ENCODE measurements at regions not wholly inside any gene's neighbourhood (a gene's known extent, or its start where the extent isn't known, plus 50 kb on each side); places are given as distances from the start of the nearest gene placed in this dataset.

- ChIA-PET POLR2A (no interaction called here), CTCF (no interaction called here)
- FAIRE-seq (no peak), DNase-seq (ENCODE audit: low read depth, low spot score) (no peak)
- no peaks in the 10 kb centered on the region for H3K9me3 ChIP-seq (replicated peaks; ENCODE audit: control insufficient read depth, insufficient read depth, low read length)
- H3K4me1 ChIP-seq (ENCODE audit: control insufficient read depth, extremely low read depth, insufficient read depth, low read length) = no peaks in the 10 kb centered on the region
- dilution Hi-C loops (cut with MboI; ENCODE audit: extremely low pct_ligation_motif_present, low sequenced_read_pairs) = no loop called here
- H3K9me1 ChIP-seq (replicated peaks; ENCODE audit: control insufficient read depth, extremely low read depth, insufficient read depth, low read length) = no peaks in the 10 kb centered on the region
- no peak overlapping the region for H3K27ac ChIP-seq (ENCODE audit: insufficient read depth, low read depth, low read length)
- no peaks in the 10 kb centered on the region for H3K36me3 ChIP-seq (ENCODE audit: control insufficient read depth in 2 of 2, extremely low read depth in 1 of 2, insufficient read depth in 2 of 2, low read length in 2 of 2)
- H3K9ac ChIP-seq (replicated peaks; ENCODE audit: extremely low read depth, insufficient read depth, low read length) = no peak overlapping the region
- H2AFZ ChIP-seq (ENCODE audit: low read depth, low read length) = no peak overlapping the region
- peaks cover 1 to 2% of the 10 kb centered on the region in 2 experiments for H3K27me3 ChIP-seq (ENCODE audit: control insufficient read depth in 2 of 2, insufficient read depth in 2 of 2, low read length in 2 of 2)
- no TSS peak for BruUV-seq (replicated peaks)
- TF ChIP-seq POLR2AphosphoS5 (IDR thresholded peaks at IDR 0.05; ENCODE audit: insufficient read depth, low read depth, low read length) (no peak), GATA2 (IDR thresholded peaks at IDR 0.05; ENCODE audit: insufficient read depth, insufficient read length, low read depth, low read length) (no peak), EZH2 (IDR thresholded peaks at IDR 0.05; ENCODE audit: borderline replicate concordance, low read depth, low read length, severe bottlenecking) (no peak), JUN (IDR thresholded peaks at IDR 0.05; ENCODE audit: borderline replicate concordance, insufficient read depth, insufficient read length, low read depth) (no peak), FOS (IDR thresholded peaks at IDR 0.05; ENCODE audit: borderline replicate concordance, insufficient read depth, low read length) (no peak), CTCF (IDR thresholded peaks at IDR 0.05; ENCODE audit: extremely low read depth in 1 of 2, insufficient read depth in 1 of 2, low read depth in 1 of 2, low read length in 2 of 2) (no peak), POLR2A (IDR thresholded peaks at IDR 0.05; ENCODE audit: low read depth, low read length) (no peak), MYC (IDR thresholded peaks at IDR 0.05; ENCODE audit: low read depth, low read length) (no peak)
- TF ChIP-seq, protein P1, sequence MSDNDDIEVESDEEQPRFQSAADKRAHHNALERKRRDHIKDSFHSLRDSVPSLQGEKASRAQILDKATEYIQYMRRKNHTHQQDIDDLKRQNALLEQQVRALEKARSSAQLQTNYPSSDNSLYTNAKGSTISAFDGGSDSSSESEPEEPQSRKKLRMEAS (IDR thresholded peaks at IDR 0.05; ENCODE audit: insufficient read depth, insufficient read length) = no peak
- H3K4me2 ChIP-seq (ENCODE audit: insufficient read depth, low read length) = no peak overlapping the region
- no peak overlapping the region for H3K4me3 ChIP-seq (replicated peaks in 1 of 3; ENCODE audit: insufficient read depth in 1 of 3, low read depth in 1 of 3, low read length in 3 of 3)
- no peaks in the 10 kb centered on the region for H3K79me2 ChIP-seq (ENCODE audit: control insufficient read depth, insufficient read depth, low read length)
- H4K20me1 ChIP-seq (replicated peaks; ENCODE audit: control insufficient read depth, extremely low read depth, insufficient read depth, low read length) = no peaks in the 10 kb centered on the region
- intact Hi-C loops (cut with micrococcal nuclease) = no loop called here
Measured at GRCh38 chr5:124264499-124264898, 481.9 kb downstream of the ZNF608 start.

Measured in endothelial cell of umbilical vein (primary cell).